ENCODE measurements at regions not wholly inside any gene's neighbourhood (a gene's known extent, or its start where the extent isn't known, plus 50 kb on each side); places are given as distances from the start of the nearest gene placed in this dataset.

- no peak overlapping the region for H3K4me3 ChIP-seq (ENCODE audit: low read depth, low read length)
- H3K27me3 ChIP-seq (ENCODE audit: control insufficient read depth, insufficient read depth, low read length), result no peaks in the 10 kb centered on the region
- no peaks in the 10 kb centered on the region for H3K36me3 ChIP-seq (ENCODE audit: control insufficient read depth, insufficient read depth, low read length)
- DNase-seq (ENCODE audit: low read depth), result no peak
- TF ChIP-seq CTCF (IDR thresholded peaks at IDR 0.05; ENCODE audit: insufficient read depth, low read length, poor library complexity, severe bottlenecking), result no peak
Observed at GRCh38 chr10:130812381-130813148, 499.0 kb downstream of the TCERG1L start.

DNA sequence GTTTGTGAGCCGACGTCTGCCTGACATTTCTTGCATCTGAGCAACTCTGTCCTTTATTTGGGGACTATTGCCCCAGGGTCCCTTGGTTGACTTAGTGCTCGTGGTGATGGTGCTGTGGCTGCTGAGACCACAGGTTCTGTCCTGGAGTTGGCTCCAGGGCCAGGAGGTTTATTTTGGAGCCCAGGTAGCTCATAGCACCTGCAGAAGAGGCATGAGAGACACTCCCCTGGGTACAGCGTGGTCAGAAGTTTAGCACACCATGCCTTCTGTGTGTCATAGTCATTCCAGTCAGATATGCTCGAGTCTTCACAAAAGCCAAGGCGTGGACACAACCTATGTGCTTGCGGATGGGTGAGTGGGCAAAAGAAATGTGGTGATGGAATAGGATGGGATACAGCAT lies 496.9 kb downstream of the TCERG1L start:
- Histone ChIP-seq H3K36me3 (ENCODE audit: control insufficient read depth, insufficient read depth, low read length) (no peaks in the 10 kb centered on the region), H3K27me3 (ENCODE audit: control insufficient read depth, insufficient read depth, low read length) (no peaks in the 10 kb centered on the region), H3K4me3 (ENCODE audit: low read depth, low read length) (no peak overlapping the region)
- no peak for DNase-seq (ENCODE audit: low read depth)
- no peak for TF ChIP-seq CTCF (IDR thresholded peaks at IDR 0.05; ENCODE audit: insufficient read depth, low read length, poor library complexity, severe bottlenecking)

- Histone ChIP-seq H3K4me3 (ENCODE audit: low read depth, low read length) (no peak overlapping the region), H3K27me3 (ENCODE audit: control insufficient read depth, insufficient read depth, low read length) (no peaks in the 10 kb centered on the region), H3K36me3 (ENCODE audit: control insufficient read depth, insufficient read depth, low read length) (no peaks in the 10 kb centered on the region)
- no peak for TF ChIP-seq CTCF (IDR thresholded peaks at IDR 0.05; ENCODE audit: insufficient read depth, low read length, poor library complexity, severe bottlenecking)
- DNase-seq (ENCODE audit: low read depth), result no peak
Observed at GRCh38 chr10:130816116-130816901, 495.2 kb downstream of the TCERG1L start.

DNA sequence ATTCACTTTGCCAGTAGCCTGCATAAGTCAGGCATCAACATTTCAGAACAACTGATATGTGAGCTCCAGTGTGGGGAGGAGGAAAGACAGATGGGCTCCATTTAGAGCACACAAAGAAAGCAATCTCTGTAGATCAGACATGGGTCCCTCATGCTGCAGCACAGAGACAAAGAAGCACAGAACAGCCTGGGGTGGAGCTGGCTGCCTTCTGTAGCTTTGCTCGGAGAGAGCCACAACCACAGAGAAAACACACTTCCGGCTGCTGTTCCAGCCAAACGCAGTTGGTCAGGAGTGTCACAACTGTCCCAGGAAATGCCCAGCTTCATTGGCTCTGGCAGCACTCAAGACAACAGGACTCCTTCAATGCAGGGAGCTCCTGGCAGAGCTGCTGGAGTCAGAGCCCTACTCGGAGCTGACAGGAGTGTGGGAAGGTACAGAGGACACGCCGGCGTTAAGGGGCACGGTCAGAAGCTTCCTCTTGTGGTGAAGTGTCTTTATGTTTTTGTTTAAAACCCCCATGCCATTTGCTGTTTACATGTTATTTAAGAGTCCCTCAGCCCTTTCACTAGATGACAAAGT lies 494.4 kb downstream of the TCERG1L start:
- TF ChIP-seq CTCF (IDR thresholded peaks at IDR 0.05; ENCODE audit: insufficient read depth, low read length, poor library complexity, severe bottlenecking), result no peak
- Histone ChIP-seq H3K27me3 (ENCODE audit: control insufficient read depth, insufficient read depth, low read length) (no peaks in the 10 kb centered on the region), H3K4me3 (ENCODE audit: low read depth, low read length) (no peak overlapping the region), H3K36me3 (ENCODE audit: control insufficient read depth, insufficient read depth, low read length) (no peaks in the 10 kb centered on the region)
- DNase-seq (ENCODE audit: low read depth), result no peak

DNA sequence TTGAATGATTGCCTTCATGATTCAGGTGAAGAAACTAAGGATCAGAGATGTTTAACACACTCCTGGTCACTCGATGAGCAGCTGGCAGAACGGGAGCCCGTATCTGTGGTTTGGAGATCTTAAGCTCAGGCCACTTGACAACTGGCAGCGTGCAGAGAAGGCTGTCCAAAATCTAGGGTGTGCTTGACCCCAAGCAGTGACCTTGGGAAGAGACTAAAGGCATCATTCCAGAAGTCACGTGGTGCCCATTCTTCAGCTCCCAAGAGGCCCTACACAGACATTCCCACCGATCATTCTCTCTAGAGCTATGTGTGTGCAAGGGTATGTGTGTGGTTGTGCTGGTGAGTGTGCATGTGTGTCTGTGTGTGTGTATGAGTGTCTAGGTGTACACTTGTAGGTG lies 493.8 kb downstream of the TCERG1L start:
- TF ChIP-seq CTCF (IDR thresholded peaks at IDR 0.05; ENCODE audit: insufficient read depth, low read length, poor library complexity, severe bottlenecking), result no peak
- Histone ChIP-seq H3K27me3 (ENCODE audit: control insufficient read depth, insufficient read depth, low read length) (no peaks in the 10 kb centered on the region), H3K36me3 (ENCODE audit: control insufficient read depth, insufficient read depth, low read length) (no peaks in the 10 kb centered on the region), H3K4me3 (ENCODE audit: low read depth, low read length) (no peak overlapping the region)
- no peak for DNase-seq (ENCODE audit: low read depth)
